ENCODE measurements at regions not wholly inside any gene's neighbourhood (a gene's known extent, or its start where the extent isn't known, plus 50 kb on each side); places are given as distances from the start of the nearest gene placed in this dataset.
A peak's percentile ranks its signal among the peaks of the same experiment; 100 is the strongest.

DNA sequence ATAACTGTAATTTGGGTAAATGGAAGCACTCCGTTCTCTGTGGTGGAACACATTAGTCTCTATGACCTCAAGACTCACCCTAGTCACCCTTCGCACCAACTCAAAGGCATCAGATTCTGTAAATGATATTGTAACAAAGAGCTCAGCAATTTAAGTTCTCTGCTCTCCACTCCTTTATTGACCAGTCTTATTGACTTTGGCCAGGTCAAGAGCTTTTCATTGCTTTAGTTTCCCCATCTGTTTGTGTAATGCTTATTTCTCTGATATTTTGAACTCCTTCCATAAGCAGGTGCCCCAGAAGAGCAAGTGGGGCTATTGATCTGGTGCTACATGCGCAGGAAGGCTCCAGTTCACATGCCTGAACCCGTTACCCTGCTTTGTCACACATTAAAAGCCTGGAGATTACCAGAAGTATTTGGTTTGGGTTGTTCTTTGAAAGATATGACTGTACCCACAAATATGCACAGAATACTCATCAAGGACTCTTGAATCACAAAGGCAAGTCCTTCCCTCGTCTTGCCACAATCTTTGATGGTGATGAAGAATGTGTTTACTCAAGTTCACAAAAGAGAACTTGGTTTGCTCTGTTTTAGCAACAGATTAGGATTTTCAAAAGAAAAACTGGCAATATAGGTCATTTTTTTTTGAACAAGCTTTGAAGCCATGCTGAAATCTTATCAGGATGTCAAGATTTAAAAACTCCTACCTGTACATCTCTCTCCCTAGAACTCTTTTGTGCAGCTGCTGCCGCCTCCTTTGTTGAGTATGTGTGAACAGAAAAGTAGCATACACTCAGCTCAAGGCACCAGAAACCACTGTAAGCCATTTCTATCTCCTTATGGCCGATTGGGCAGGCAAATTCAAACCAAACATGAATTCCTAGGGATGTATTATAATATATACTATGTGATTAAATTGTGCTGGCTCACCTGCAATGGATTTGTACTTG is 193.9 kb downstream of the BCAT1 start (continued):
- TF ChIP-seq, protein P1, sequence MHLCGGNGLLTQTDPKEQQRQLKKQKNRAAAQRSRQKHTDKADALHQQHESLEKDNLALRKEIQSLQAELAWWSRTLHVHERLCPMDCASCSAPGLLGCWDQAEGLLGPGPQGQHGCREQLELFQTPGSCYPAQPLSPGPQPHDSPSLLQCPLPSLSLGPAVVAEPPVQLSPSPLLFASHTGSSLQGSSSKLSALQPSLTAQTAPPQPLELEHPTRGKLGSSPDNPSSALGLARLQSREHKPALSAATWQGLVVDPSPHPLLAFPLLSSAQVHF (CRISPR knock-in tag; IDR thresholded peaks at IDR 0.05) = no peak
- TF ChIP-seq MAFF (IDR thresholded peaks at IDR 0.05; ENCODE audit: low read depth, low read length) (no peak), NPAS2 (CRISPR knock-in tag; IDR thresholded peaks at IDR 0.05; ENCODE audit: borderline replicate concordance) (no peak), ZNF101 (CRISPR knock-in tag; IDR thresholded peaks at IDR 0.05; ENCODE audit: borderline replicate concordance, low read depth) (no peak), ASH2L (IDR thresholded peaks at IDR 0.05; ENCODE audit: insufficient read length, low read depth, low read length) (peak; percentile 40), GABPA (IDR thresholded peaks at IDR 0.05; ENCODE audit: low read depth, low read length) (no peak), GABPA (CRISPR knock-in tag; IDR thresholded peaks at IDR 0.05; ENCODE audit: low read depth) (no peak), SOX13 (IDR thresholded peaks at IDR 0.05) (peak; percentile 82), SOX13 (CRISPR knock-in tag; conservative IDR thresholded peaks at IDR 0.05 in 1 of 2, IDR thresholded peaks at IDR 0.05 in 1 of 2) (peak in 1 of 2 experiments; percentile 90; a peak in 2 of 4 replicates), IRX3 (CRISPR knock-in tag; IDR thresholded peaks at IDR 0.05; ENCODE audit: borderline replicate concordance, low read depth) (no peak), ZNF703 (CRISPR knock-in tag; IDR thresholded peaks at IDR 0.05; ENCODE audit: borderline replicate concordance) (peak; percentile 73; the same call in 1 of the 2 replicates)
- TF ChIP-seq, protein P2, sequence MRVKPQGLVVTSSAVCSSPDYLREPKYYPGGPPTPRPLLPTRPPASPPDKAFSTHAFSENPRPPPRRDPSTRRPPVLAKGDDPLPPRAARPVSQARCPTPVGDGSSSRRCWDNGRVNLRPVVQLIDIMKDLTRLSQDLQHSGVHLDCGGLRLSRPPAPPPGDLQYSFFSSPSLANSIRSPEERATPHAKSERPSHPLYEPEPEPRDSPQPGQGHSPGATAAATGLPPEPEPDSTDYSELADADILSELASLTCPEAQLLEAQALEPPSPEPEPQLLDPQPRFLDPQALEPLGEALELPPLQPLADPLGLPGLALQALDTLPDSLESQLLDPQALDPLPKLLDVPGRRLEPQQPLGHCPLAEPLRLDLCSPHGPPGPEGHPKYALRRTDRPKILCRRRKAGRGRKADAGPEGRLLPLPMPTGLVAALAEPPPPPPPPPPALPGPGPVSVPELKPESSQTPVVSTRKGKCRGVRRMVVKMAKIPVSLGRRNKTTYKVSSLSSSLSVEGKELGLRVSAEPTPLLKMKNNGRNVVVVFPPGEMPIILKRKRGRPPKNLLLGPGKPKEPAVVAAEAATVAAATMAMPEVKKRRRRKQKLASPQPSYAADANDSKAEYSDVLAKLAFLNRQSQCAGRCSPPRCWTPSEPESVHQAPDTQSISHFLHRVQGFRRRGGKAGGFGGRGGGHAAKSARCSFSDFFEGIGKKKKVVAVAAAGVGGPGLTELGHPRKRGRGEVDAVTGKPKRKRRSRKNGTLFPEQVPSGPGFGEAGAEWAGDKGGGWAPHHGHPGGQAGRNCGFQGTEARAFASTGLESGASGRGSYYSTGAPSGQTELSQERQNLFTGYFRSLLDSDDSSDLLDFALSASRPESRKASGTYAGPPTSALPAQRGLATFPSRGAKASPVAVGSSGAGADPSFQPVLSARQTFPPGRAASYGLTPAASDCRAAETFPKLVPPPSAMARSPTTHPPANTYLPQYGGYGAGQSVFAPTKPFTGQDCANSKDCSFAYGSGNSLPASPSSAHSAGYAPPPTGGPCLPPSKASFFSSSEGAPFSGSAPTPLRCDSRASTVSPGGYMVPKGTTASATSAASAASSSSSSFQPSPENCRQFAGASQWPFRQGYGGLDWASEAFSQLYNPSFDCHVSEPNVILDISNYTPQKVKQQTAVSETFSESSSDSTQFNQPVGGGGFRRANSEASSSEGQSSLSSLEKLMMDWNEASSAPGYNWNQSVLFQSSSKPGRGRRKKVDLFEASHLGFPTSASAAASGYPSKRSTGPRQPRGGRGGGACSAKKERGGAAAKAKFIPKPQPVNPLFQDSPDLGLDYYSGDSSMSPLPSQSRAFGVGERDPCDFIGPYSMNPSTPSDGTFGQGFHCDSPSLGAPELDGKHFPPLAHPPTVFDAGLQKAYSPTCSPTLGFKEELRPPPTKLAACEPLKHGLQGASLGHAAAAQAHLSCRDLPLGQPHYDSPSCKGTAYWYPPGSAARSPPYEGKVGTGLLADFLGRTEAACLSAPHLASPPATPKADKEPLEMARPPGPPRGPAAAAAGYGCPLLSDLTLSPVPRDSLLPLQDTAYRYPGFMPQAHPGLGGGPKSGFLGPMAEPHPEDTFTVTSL (CRISPR knock-in tag; IDR thresholded peaks at IDR 0.05; ENCODE audit: borderline replicate concordance) = peak; percentile 87; the same call in 1 of the 2 replicates
- TF ChIP-seq, protein P3, sequence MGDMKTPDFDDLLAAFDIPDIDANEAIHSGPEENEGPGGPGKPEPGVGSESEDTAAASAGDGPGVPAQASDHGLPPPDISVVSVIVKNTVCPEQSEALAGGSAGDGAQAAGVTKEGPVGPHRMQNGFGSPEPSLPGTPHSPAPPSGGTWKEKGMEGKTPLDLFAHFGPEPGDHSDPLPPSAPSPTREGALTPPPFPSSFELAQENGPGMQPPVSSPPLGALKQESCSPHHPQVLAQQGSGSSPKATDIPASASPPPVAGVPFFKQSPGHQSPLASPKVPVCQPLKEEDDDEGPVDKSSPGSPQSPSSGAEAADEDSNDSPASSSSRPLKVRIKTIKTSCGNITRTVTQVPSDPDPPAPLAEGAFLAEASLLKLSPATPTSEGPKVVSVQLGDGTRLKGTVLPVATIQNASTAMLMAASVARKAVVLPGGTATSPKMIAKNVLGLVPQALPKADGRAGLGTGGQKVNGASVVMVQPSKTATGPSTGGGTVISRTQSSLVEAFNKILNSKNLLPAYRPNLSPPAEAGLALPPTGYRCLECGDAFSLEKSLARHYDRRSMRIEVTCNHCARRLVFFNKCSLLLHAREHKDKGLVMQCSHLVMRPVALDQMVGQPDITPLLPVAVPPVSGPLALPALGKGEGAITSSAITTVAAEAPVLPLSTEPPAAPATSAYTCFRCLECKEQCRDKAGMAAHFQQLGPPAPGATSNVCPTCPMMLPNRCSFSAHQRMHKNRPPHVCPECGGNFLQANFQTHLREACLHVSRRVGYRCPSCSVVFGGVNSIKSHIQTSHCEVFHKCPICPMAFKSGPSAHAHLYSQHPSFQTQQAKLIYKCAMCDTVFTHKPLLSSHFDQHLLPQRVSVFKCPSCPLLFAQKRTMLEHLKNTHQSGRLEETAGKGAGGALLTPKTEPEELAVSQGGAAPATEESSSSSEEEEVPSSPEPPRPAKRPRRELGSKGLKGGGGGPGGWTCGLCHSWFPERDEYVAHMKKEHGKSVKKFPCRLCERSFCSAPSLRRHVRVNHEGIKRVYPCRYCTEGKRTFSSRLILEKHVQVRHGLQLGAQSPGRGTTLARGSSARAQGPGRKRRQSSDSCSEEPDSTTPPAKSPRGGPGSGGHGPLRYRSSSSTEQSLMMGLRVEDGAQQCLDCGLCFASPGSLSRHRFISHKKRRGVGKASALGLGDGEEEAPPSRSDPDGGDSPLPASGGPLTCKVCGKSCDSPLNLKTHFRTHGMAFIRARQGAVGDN (CRISPR knock-in tag; IDR thresholded peaks at IDR 0.05) = no peak

All from HepG2 (cell line).